HuH-7 (cell line): ENCODE measurements at regions not wholly inside any gene's neighbourhood (a gene's known extent, or its start where the extent isn't known, plus 50 kb on each side); places are given as distances from the start of the nearest gene placed in this dataset.

Experiments
- DNase-seq: peaks from one replicate; pipeline ENCODE4 v3.0.0; 2011; ENCODE audit warnings: low spot score

- DNase-seq, result no peak
Measured at GRCh38 chr16:66137853-66138252, 228.6 kb upstream of the CDH5 start.

DNA sequence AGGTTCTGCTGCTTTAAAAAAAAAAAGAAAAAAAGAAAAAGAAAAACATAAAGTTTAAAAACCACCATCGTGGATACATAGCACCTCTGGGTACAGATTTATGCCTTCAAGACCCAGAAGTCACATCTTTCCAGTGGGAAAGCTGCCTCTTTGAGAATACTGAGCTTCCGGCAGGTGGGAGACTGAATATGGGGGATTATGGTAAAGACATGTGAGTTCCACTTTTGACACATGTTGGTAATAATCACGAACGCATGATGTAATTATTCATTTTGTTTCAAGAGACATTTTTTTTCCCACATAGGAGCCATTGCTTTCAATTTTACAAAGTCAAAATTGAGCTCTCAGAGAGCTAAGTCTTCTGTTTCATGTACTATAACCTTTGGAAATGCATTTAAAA lies 229.7 kb upstream of the CDH5 start:
- no peak for DNase-seq

DNA sequence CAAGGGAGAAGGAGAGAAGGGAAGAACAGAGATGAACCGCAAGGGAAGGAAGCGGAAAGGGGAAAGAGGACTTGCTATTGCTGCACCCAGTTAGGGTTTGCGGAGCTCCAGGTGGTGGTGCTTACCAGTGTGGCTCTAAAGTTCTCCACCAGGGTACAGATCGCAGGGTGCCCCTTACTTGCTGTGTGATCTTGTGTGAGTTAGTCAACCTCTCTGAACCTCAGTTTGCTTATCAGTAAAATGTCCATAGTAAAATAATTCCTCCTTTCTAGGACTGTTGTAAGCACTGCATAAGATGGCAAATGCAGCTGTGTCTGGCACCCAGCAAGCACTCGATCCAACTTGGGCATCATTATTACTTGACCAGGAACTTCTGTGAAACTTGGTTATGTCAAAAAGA lies 230.7 kb upstream of the CDH5 start:
- DNase-seq, result no peak

DNA sequence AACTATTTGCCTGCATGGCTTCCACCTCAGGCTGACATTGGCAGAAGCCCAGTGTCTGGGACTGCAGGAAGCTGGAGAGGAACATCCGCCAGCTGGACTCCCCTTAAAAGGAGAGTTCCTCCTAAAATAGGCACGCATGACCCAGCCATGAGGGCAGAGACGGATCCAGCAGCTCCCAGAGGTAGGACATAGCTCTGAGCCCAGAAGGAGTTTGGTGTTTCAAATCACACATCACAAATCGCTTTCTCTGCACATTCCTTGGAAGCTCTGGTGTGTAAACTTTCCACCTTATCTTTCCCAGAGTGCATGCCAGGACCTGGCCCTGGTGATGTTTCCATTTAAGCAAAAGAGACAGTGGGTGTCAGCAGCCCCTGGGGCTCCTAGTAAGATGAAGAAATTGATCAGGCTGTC lies 231.1 kb upstream of the CDH5 start:
- DNase-seq, result no peak

DNA sequence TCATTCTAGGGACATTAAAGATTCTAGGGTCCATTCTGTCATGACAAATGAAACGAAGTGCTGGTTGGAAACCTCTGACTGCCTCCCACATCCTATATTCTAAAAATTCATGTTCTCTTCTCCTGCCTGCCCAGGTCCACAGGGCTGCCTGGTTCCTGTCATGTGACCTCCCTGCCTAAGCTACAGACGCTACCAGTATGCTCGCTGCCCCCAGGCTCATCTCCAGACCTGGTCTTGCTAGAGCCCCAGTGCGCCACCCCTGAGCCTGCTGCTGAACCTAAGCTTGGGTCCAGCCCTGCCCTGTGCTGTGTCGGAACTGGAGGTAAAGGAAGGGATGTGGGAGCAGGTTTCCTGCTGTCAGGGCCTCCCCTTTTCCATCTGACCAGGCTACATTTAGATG lies 231.6 kb upstream of the CDH5 start:
- DNase-seq, result no peak

- DNase-seq, result no peak
Measured at GRCh38 chr16:66133643-66134338, 232.7 kb upstream of the CDH5 start.

GRCh38 chr16:66131895-66132294 lies 234.6 kb upstream of the CDH5 start:
- DNase-seq, result no peak

DNA sequence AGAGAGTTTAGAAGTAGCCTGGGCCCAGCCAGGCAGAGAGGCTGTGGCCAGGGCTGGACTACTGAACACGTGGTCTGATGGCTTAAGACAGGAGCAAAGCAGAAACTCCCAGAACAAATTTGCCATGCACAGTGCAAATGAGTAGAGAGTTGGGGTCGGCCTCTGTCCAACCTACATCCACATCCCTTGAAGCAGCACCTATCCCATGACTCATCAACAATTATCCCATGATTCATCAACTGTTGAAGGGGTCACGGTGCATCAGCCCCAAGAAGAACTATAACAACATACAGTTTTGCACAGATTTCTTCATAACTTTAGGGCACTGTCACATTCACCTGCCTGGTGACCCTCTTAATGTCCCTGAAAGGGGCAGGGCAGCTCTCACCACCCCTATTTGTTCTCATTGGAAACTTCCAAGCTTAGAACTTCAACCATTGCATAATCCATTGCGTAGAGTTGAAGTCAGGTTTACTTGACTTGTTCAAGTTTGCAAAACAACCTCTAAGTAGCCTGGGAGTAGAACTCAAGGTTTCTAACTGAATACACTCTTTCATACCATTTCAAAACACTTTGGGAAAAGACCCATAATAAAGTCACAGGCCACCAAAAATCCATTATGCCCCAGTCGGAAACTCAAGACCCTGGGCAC lies 235.2 kb upstream of the CDH5 start:
- no peak for DNase-seq

GRCh38 chr16:66130296-66130905 lies 236.1 kb upstream of the CDH5 start:
- DNase-seq, result no peak

GRCh38 chr16:66129196-66129595 lies 237.3 kb upstream of the CDH5 start:
- no peak for DNase-seq

- DNase-seq, result no peak
Measured at GRCh38 chr16:66128371-66128770, 238.1 kb upstream of the CDH5 start.

- no peak for DNase-seq
Measured at GRCh38 chr16:66127459-66128370, 238.8 kb upstream of the CDH5 start.

- no peak for DNase-seq
Measured at GRCh38 chr16:66121466-66121865, 245.0 kb upstream of the CDH5 start.

DNA sequence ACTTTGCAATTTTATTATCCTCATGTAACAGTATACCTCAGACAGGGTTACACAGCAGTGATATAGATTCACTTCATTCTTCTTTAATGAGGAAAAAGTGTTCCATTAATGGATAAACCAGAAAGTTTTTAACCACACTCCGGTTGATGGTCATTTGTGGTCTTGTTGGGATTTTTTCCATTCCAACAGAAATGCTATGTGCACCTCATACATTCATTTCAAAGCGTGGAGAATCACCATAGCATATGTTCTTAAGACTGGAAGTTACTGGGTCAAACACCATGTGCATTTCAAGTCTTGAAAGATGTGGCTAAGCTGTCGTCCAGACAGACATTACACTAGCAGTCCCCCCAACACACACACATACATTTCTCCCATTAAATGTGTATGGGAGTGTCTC lies 245.8 kb upstream of the CDH5 start:
- no peak for DNase-seq

DNA sequence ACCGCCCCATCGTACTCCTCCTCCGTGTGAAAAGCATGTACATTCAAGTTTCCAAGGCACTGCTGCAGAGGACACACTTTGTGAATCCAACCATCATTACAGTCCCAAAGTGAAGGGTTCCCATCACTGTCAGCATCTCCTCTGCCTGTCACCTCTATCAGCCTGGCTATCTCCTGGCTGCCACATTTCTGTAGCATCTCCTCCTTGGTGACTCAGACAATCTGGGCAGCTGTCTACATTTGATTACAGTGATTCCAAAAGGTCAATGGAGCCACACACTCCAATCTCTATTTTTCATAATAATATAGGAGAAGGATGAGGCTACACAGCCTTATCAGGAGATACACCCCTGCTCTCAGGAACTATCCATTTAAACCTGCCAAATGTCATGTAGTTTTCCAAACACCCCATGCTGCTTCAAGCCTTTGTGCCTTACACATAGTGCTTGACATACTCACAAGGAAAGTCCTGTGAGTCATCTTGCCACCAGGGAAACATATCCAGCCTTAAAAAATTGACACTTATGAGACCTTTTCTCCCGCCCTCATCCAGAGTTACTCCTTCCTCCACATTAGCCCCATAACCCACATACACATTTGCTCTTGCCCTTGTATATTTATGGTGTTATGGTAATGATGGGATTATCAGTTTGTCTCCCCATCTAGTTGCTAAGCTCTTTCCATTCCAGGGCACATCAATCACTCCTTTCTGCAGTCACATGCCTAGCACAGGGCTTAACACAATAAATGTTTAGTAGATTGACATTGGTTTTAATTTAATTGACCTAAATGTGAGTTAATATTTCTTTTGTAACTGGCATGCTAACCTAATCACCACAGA lies 250.1 kb upstream of the CDH5 start:
- no peak for DNase-seq

DNA sequence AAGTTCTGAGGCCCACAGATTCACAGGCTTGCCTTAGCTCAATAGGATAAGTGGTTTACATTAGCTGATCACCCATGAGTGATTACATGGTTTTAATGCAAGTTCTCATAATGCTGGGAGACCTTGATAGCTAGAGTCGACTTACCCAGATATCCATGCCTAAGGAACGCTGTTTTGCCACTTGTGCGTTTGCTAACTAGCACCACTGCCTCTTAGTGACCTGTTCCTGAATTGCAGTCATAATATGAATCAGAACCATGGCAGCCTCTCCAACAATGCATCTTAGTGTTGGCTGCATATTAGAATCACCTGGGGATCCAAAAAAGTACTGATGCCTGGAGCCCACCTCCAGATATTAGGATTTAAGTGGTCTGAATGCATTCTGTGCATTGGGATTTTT lies 251.1 kb upstream of the CDH5 start:
- DNase-seq, result no peak

- DNase-seq, result no peak
Measured at GRCh38 chr16:66113223-66113622, 253.3 kb upstream of the CDH5 start.

DNA sequence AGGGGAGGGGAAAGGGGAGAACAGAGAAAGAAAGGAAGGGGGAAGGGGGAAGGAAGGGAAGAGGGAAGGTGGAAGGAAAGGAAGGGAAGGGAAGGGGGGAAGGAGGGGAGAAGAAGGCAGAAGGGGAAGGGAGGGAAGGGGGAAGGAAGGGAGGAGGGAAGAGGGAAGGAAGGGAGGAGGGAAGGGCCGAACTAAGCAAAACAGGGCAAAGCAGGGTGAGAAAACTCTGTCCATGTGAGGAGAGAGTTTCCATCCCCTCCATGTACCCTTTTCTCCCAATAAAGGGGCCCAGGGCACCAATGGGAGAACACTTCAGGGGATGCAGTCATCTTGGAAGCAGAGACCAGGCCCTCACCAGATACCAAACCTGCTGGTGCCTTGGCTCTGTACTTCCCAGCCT lies 256.8 kb upstream of the CDH5 start:
- DNase-seq, result no peak

DNA sequence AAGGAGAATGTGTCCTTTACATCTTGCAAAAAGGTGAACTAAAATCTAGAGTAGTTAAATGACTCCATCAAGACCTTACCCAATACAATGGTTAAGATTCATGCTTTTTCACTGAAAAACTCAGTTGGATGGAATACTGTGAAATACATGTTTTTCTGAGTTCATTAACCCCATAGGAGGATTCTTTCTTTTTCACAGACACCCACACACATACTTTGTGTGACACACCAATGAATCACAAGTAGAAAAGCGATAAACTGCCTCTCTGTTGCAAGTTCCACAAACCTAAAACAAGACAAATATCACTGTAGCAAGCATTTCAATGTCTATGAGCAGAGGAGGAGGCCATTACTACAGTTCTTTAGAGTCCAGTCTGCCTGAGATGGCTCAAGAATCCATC lies 258.8 kb upstream of the CDH5 start:
- DNase-seq, result no peak

DNA sequence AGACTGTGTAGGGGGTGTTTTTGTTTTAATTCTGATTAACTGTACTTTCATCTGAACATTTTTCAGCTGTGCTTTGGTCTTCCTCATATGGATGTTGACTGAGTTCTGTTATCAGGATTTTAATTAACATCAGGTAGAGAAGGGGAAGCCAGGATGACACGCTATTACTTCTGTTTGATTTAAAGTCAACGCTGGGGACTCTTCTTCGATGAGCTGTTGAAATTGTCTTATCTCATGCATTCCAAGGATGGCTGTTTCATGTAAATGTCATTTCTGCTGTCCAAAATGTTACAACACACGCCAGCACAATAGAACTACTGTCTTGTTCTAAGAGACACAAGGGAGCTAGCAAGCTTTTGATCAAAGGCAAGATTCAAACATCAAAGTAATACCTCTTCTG lies 263.3 kb upstream of the CDH5 start:
- DNase-seq, result no peak

GRCh38 chr16:66099306-66099705 lies 267.2 kb upstream of the CDH5 start:
- DNase-seq, result no peak

DNA sequence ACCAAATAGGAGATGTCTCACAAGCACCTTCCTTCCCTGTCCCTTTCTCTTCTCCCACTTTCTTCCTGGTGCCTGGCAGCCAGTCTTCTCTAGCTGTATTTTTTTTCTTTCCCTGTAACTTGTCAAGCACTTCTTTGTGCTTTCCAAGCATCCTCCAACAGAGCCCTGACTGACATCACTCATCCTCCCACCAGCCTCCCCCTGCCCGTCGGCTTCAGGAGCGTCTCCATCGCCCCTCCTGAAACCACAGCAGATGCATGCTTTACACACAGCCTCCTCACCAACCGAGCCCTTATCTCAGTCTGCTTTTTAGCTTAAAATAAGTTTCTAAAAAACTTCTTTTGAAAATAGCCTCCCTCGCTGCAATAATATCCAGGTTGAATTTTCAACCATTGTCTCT lies 268.7 kb upstream of the CDH5 start:
- no peak for DNase-seq
